Omental fat pad (tissue), 3 donors: ENCODE measurements at regions not wholly inside any gene's neighbourhood (a gene's known extent, or its start where the extent isn't known, plus 50 kb on each side); places are given as distances from the start of the nearest gene placed in this dataset.

Experiments
- ATAC-seq: fragments of 150-250 bp; one replicate; pipeline ENCODE4 v1.9.1; 2016; ENCODE audit warnings: mild to moderate bottlenecking, moderate library complexity; ENCODE audit not compliant: low FRiP score
- DNase-seq: peaks from one replicate; pipeline ENCODE4 v3.0.0-alpha.2; 2019; ENCODE audit warnings: low spot score
- TF ChIP-seq, protein P1 (sequence below), 3 donors: fragments of 450-650 bp; IDR thresholded peaks; one replicate each; pipeline ENCODE4 v1.5.1; 2016 to 2017; ENCODE audit warnings: antibody characterized with exemption in 3 of 3, mild to moderate bottlenecking in 3 of 3, moderate library complexity in 2 of 3

DNA sequence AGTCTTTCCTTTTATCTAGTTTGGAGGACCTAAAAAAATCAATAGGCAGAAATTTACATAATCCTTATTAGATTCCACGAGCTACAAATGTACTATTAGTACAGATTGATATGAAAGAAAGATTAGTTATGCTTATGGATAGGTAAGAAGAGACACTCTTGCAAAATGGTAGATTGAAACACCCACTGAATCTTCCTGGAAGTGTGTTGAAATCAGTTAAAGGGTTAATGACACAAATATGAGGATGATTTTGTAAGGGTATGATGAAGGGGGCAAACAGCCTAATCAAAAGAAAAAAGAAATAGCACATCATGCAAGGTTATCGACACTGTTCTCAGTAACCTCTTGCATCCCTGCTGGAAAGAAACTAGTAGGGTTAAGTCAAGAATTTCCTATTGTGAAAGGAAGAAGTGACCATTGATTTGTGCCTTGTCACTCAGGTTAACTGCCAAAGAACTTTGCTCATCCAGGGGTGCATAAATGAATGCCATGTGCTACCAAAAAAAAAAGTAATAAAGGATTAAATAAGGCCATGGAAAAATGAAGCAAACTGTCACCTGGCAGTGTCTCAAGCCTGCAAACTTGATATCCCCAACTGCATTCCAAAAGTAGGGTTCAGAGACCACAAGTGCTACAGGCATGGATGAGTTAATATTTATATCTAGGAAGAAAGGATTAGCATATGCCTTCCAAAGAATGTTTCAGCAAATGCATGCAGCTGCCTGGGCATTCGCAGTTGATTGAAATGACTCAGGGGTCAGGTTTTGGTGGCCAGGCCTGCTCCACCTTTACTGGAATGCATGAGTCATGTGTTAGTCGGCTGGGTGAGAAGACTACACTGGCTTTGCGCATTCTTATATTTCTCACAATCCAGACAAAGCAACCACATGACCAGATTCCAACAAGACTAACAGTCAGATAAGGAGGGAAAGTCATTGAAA, 78.3 kb upstream of the ATXN3L start:
- ATAC-seq (peak; percentile 91), DNase-seq (no peak)
- TF ChIP-seq, protein P1, sequence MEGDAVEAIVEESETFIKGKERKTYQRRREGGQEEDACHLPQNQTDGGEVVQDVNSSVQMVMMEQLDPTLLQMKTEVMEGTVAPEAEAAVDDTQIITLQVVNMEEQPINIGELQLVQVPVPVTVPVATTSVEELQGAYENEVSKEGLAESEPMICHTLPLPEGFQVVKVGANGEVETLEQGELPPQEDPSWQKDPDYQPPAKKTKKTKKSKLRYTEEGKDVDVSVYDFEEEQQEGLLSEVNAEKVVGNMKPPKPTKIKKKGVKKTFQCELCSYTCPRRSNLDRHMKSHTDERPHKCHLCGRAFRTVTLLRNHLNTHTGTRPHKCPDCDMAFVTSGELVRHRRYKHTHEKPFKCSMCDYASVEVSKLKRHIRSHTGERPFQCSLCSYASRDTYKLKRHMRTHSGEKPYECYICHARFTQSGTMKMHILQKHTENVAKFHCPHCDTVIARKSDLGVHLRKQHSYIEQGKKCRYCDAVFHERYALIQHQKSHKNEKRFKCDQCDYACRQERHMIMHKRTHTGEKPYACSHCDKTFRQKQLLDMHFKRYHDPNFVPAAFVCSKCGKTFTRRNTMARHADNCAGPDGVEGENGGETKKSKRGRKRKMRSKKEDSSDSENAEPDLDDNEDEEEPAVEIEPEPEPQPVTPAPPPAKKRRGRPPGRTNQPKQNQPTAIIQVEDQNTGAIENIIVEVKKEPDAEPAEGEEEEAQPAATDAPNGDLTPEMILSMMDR (IDR thresholded peaks at IDR 0.05) = no peak

DNA sequence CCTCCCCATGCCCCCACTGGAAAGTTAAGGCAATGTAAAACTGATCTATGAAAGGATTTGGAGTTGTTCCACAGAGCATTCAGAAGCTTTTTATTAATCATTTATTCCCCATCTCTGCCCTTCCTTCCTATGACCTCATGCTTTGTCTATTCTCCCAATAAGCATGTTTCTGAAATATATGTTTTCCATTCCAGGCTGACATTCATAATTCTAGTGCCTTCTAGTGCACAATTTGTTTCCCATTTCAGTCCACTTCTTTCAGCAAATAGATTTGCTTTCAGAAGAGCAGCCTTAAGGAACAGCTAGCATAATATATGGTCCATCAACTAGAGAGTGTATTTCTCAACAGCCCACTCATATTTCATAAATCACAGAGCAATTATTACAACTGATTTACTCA, 77.1 kb upstream of the ATXN3L start:
- DNase-seq (no peak), ATAC-seq (peak; percentile 38)

DNA sequence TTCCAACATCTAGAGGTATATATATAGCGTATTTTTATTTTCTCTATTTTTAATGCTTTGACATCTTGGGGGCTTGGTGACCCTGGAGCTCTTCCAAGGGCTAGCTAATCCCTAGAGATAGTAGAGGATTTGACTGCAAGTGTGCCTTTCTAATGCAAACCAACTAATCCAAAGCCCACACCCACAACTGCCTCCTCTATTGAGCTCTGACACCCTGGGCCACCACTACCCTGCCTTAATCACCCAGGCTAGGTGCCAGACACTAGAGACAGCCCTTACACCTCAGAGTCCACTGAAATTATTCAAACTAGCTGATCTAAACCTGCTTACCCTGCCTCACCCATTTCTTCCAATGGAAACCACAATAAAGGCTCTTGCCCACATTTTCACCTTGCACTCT, 69.6 kb upstream of the ATXN3L start:
- no peak for DNase-seq
- ATAC-seq = no peak
- TF ChIP-seq, protein P1 (IDR thresholded peaks at IDR 0.05) = no peak

More for the DNA sequence above, 77.1 kb upstream of the ATXN3L start:
- TF ChIP-seq, protein P1 (IDR thresholded peaks at IDR 0.05) = no peak

DNA sequence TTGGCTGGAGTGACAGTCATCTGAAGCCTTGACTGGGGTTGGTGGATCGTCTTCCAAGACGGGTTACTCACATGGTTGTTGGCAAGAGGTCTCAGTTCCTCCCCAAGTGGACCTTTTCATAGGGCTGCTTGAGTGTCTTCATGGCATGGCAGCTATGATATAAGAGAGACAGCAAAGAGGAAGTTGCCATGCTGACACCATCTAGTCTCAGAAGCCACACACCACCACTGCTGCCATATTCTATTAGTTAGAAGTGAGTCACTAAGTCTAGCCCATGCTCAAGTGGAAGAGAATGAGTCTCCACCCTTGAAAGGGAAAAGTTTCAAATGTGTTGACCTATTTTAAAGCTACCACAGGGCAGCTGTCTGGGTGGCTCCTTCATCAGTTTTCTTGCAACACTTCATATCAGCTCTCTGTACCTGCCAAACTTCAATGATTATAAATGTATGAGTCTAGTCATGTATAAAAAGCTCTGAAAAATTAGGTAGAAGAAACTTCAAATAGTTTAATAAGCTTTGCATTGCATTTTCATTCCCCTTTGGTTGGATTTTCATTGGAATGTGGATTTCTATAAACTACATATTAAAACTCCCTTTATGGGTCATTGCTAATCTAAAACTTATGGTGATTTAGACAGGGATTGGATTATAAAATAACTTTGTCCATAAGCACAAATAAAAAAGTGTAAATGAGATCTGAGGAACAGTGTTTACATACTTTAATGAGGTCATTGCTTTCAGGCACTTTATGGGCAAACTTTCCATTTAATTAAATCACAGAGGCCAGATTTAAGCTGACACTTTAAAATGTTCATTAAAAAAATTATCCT, 68.0 kb upstream of the ATXN3L start:
- TF ChIP-seq, protein P1 (IDR thresholded peaks at IDR 0.05) = no peak
- ATAC-seq = peak; percentile 42
- no peak for DNase-seq

DNA sequence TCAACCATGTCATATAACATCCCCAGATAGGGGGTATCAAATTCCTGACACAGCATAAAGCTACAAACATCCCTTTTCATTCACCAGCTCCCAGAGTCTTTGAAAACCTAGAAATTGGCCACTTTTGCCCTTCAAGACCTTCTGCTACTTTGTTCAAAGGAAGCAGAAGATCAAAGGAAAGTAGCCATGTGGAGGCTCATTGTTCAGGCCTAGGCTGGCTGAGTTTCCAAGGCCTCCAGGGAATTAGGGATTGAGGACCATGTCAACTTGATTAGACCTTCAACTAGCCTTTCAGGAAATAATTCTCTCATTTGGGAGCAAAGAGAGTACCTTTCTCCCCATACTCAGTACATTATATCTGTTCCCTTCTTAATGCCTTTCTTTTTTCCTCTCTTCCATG, 66.8 kb upstream of the ATXN3L start:
- DNase-seq = no peak
- TF ChIP-seq, protein P1 (IDR thresholded peaks at IDR 0.05) = no peak

DNA sequence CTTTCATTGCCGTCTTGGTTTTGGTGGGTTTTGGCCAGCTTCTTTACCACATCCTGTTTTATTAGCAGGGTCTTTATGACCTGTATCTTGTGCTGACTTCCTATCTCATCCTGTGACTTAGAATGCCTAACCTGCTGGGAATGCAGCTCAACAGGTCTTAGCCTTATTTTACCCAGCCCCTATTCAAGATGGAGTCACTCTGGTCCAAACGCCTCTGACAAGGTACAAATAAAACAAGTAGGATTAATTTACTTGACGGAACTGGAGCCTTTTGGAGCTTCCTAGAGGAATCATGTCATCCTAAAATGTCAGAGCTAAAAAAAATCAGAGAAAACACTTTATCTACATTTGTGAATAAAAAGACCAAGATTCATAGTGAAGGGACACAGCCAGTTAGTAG, 66.2 kb upstream of the ATXN3L start:
- no peak for ATAC-seq
- no peak for DNase-seq
- TF ChIP-seq, protein P1 (IDR thresholded peaks at IDR 0.05) = no peak

More for the DNA sequence above, 66.8 kb upstream of the ATXN3L start:
- no peak for ATAC-seq
